ENCODE measurements at regions not wholly inside any gene's neighbourhood (a gene's known extent, or its start where the extent isn't known, plus 50 kb on each side); places are given as distances from the start of the nearest gene placed in this dataset.

GRCh38 chrX:131907488-131908314, 115.4 kb upstream of the STK26 start:
- no peak for DNase-seq

GRCh38 chrX:131910586-131910985, 112.5 kb upstream of the STK26 start:
- no peak for DNase-seq

DNA sequence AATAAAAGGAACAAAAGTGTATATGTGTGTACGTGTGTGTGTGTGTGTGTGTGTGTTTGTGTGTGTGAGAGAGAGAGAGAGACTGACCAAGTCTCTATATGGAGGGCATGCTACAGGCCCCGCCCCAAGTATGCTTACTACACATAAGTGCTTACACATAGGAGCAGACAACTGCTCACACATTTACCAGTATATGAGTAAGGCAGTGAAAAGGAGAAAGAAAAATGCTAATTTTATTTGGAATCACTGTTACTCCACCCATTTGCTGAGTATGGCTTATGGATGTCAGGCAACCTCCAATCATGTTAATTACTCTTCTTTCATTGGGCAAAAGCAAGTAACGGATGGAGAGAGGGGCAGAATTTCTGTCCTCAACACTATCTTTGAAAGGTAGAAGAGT, 107.6 kb upstream of the STK26 start:
- DNase-seq: no peak

DNA sequence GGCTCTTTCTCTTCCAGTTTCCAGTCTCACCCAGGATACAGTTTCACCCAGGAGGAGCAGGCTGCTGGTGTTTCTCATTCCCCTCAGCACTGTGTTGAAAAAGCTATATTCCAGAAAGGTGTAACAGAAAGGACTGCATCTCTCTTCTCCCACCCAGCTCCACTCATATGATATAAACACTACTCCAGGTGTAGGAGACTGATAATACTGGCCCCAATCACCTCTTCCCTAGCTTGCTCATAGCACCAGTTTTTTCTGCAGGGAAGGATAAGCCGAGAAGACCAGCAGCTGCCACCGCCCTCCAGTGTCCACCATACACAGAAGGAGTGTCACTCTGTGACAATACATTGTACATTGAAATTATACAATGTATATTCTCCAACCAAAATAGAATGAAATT, 105.5 kb upstream of the STK26 start:
- no peak for DNase-seq

- DNase-seq: no peak
Measured at GRCh38 chrX:131918839-131919238, 104.3 kb upstream of the STK26 start.

- no peak for DNase-seq
Measured at GRCh38 chrX:131923614-131924250, 99.4 kb upstream of the STK26 start.

DNA sequence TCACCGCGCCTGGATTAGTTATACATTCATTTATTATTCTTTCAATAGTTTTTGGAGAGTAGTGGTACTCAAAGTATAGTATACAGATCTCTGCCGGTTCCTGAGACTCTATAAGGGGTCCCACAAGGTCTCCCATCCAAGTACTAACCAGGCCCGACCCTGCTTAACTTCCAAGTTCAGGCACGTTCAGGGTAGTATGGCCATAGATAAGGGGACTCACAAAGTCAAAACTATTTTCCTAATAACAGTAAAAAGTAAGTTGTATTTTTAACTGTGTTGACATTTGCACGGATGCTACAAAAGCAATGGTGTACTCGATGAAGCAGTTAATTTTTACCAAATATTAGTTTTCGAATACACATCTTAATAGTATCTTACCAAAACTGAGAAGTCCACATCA, 84.4 kb upstream of the STK26 start:
- no peak for DNase-seq

GRCh38 chrX:131942034-131942433, 81.1 kb upstream of the STK26 start:
- DNase-seq: no peak

- DNase-seq: no peak
Measured at GRCh38 chrX:131944936-131945902, 77.9 kb upstream of the STK26 start.

GRCh38 chrX:131951166-131951565, 71.9 kb upstream of the STK26 start:
- DNase-seq: no peak

- DNase-seq: no peak
Measured at GRCh38 chrX:131955099-131955777, 67.9 kb upstream of the STK26 start.

GRCh38 chrX:131958724-131959123, 64.4 kb upstream of the STK26 start:
- DNase-seq: no peak

DNA sequence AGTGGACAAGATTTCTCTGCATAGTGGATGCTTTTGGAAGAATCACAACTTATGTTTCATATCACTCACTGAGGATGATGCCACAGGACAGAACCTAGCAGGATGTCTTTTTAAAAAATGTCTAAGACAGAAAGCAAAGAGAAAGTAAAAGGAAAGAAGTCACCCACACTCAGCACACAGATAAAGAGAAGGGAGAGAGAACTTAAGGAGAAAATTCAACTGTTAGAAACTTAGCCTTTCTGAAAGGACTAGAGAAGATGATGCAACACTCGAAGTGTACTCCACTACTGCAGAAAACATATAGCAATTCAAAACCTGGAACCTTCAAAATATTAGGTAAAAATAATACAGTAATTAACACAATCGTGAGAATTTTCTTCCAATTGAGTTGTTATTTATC, 52.8 kb upstream of the STK26 start:
- DNase-seq: no peak
